NB4 (cell line): ENCODE measurements at regions not wholly inside any gene's neighbourhood (a gene's known extent, or its start where the extent isn't known, plus 50 kb on each side); places are given as distances from the start of the nearest gene placed in this dataset.

Experiments used
- CTCF ChIP-seq: IDR thresholded peaks from one replicate; pipeline ENCODE4 v1.5.1; 2012; ENCODE audit warnings: low read depth, low read length
- MAX ChIP-seq: IDR thresholded peaks from 2 replicates; pipeline ENCODE4 v1.6.1; 2011; ENCODE audit warnings: low read depth, low read length
- MYC ChIP-seq: IDR thresholded peaks from 2 replicates; pipeline ENCODE4 v1.6.1; 2011; ENCODE audit warnings: low read depth, low read length
- POLR2A ChIP-seq: IDR thresholded peaks from 2 replicates; pipeline ENCODE4 v1.6.1; 2011; ENCODE audit warnings: mild to moderate bottlenecking; ENCODE audit not compliant: insufficient read length; ENCODE audit errors: extremely low read depth

GRCh38 chr7:94253686-94254085 is 141.0 kb upstream of the COL1A2 start:
- TF ChIP-seq MYC (no peak), CTCF (no peak), POLR2A (no peak), MAX (no peak)
